CD14-positive monocyte (primary cell): ENCODE measurements at regions not wholly inside any gene's neighbourhood (a gene's known extent, or its start where the extent isn't known, plus 50 kb on each side); places are given as distances from the start of the nearest gene placed in this dataset.

Experiments
- DNase-seq, 3 donors: peaks; one replicate each; pipeline ENCODE4 v3.0.0-alpha.2; 2011 to 2022
- H2AFZ ChIP-seq: 2 replicates; pipeline ENCODE4 v1.6.0; 2012; ENCODE audit warnings: mild to moderate bottlenecking, low read depth, low read length, inconsistent platforms; ENCODE audit not compliant: insufficient read depth, poor library complexity, severe bottlenecking
- H3K27ac ChIP-seq, 2 donors: 1 replicate in 1 of 2; 2 replicates in 1 of 2; pipeline ENCODE4 v1.5.1; 2012 to 2013; ENCODE audit warnings: low read length in 2 of 2, control low read depth in 1 of 2, inconsistent platforms in 1 of 2, low read depth in 1 of 2, mild to moderate bottlenecking in 1 of 2
- H3K27me3 ChIP-seq, 2 donors: one replicate each; pipeline versions ENCODE4 v1.6.0 to v1.6.1; 2011 to 2013; ENCODE audit warnings: low read length in 2 of 2; ENCODE audit not compliant: control insufficient read depth in 2 of 2, insufficient read depth in 2 of 2
- H3K36me3 ChIP-seq, 2 donors: replicated peaks in 1 of 2; 1 replicate in 1 of 2; 2 replicates in 1 of 2; pipeline versions ENCODE4 v1.5.1 to v1.6.1; 2012 to 2013; ENCODE audit warnings: low read length in 2 of 2, control low read depth in 1 of 2, inconsistent platforms in 1 of 2, mild to moderate bottlenecking in 1 of 2; ENCODE audit not compliant: insufficient read depth in 2 of 2, control insufficient read depth in 1 of 2
- H3K4me1 ChIP-seq, 2 donors: 1 replicate in 1 of 2; 2 replicates in 1 of 2; pipeline versions ENCODE4 v1.5.1 to v1.6.1; 2012 to 2013; ENCODE audit warnings: low read length in 2 of 2, control low read depth in 1 of 2, inconsistent platforms in 1 of 2, mild to moderate bottlenecking in 1 of 2, moderate library complexity in 1 of 2; ENCODE audit not compliant: insufficient read depth in 2 of 2, control insufficient read depth in 1 of 2
- H3K4me2 ChIP-seq: replicated peaks from 2 replicates; pipeline ENCODE3; 2012; ENCODE audit warnings: low read length, moderate library complexity, mild to moderate bottlenecking; ENCODE audit not compliant: poor library complexity, severe bottlenecking; ENCODE audit errors: extremely low read depth
- H3K4me3 ChIP-seq, 3 experiments: fragments of 200-600 bp in 1 of 3; sonication (generic) in 1 of 3; replicated peaks in 1 of 3; 1 replicate in 2 of 3; 2 replicates in 1 of 3; pipeline ENCODE4 v1.5.1; 2011 to 2013; ENCODE audit warnings: low read length in 3 of 3, mild to moderate bottlenecking in 3 of 3, control low read depth in 2 of 3, low read depth in 2 of 3, inconsistent platforms in 1 of 3, moderate library complexity in 1 of 3
- H3K79me2 ChIP-seq: 2 replicates; pipeline ENCODE4 v1.6.0; 2012; ENCODE audit warnings: mild to moderate bottlenecking, control low read depth, inconsistent platforms, low read length, moderate library complexity; ENCODE audit not compliant: insufficient read depth
- H3K9ac ChIP-seq: 2 replicates; pipeline ENCODE4 v1.6.0; 2017; ENCODE audit warnings: low read length, mild to moderate bottlenecking; ENCODE audit not compliant: insufficient read depth, poor library complexity, severe bottlenecking
- H3K9me3 ChIP-seq, 2 donors: replicated peaks in 1 of 2; 1 replicate in 1 of 2; 2 replicates in 1 of 2; pipeline versions ENCODE4 v1.5.1 to v1.6.1; 2012 to 2013; ENCODE audit warnings: low read length in 2 of 2, control low read depth in 1 of 2; ENCODE audit not compliant: control insufficient read depth in 1 of 2, insufficient read depth in 1 of 2
- H4K20me1 ChIP-seq: 2 replicates; pipeline ENCODE4 v1.6.0; 2012; ENCODE audit warnings: mild to moderate bottlenecking, low read length, control low read depth, moderate library complexity; ENCODE audit not compliant: insufficient read depth
- H3K27ac Mint-ChIP-seq, 7 donors: one replicate each; pipeline ENCODE4 v1.8.0; 2020; ENCODE audit warnings: mild to moderate bottlenecking in 7 of 7, mixed read lengths in 7 of 7, moderate library complexity in 6 of 7, inconsistent platforms in 2 of 7
- H3K27me3 Mint-ChIP-seq, 3 donors: one replicate each; pipeline ENCODE4 v1.8.0; 2021 to 2022; ENCODE audit warnings: low read depth in 3 of 3, mild to moderate bottlenecking in 3 of 3, mixed read lengths in 3 of 3, moderate library complexity in 3 of 3, inconsistent platforms in 1 of 3
- H3K36me3 Mint-ChIP-seq, 2 donors: one replicate each; pipeline ENCODE4 v1.8.0; 2020; ENCODE audit warnings: mixed read lengths in 2 of 2, inconsistent platforms in 1 of 2, mild to moderate bottlenecking in 1 of 2
- H3K4me1 Mint-ChIP-seq: one replicate; pipeline ENCODE4 v1.8.0; 2020; ENCODE audit warnings: mild to moderate bottlenecking, mixed read lengths
- H3K4me3 Mint-ChIP-seq, 2 donors: one replicate each; pipeline ENCODE4 v1.8.0; 2020; ENCODE audit warnings: mild to moderate bottlenecking in 2 of 2, mixed read lengths in 2 of 2, moderate library complexity in 1 of 2
- H3K9me3 Mint-ChIP-seq, 7 donors: one replicate each; pipeline ENCODE4 v1.8.0; 2020 to 2022; ENCODE audit warnings: mixed read lengths in 7 of 7, mild to moderate bottlenecking in 6 of 7, moderate library complexity in 6 of 7, inconsistent platforms in 2 of 7
- CTCF ChIP-seq: fragments of 200-600 bp; IDR thresholded peaks from one replicate; pipeline ENCODE4 v1.8.0; 2022; ENCODE audit warnings: antibody characterized with exemption, mild to moderate bottlenecking
- WGBS: methylation state at CpG from one replicate; pipeline ENCODE4 v1.1.5; 2013; ENCODE audit warnings: missing lambda C conversion rate; ENCODE audit not compliant: insufficient coverage; 5-methylcytosine and 5-hydroxymethylcytosine counted together
- intact Hi-C, 2 donors: fragments of 100-400 bp; cut with micrococcal nuclease; formaldehyde crosslinking; loops; one replicate each; pipeline versions ENCODE4 v1.15.0 to v1.15.1; 2023

GRCh38 chr3:130263708-130264107 lies 81.8 kb upstream of the COL6A5 start:
- DNase-seq: no peak
- Histone ChIP-seq H2AFZ (no peak overlapping the region), H3K36me3 (no peaks in the 10 kb centered on the region), H3K9ac (no peak overlapping the region), H4K20me1 (no peaks in the 10 kb centered on the region), H3K9me3 (no peaks in the 10 kb centered on the region), H3K4me3 (no peak overlapping the region), H3K4me2 (no peak overlapping the region), H3K27me3 (no peaks in the 10 kb centered on the region), H3K27ac (no peak overlapping the region), H3K79me2 (no peaks in the 10 kb centered on the region), H3K4me1 (no peaks in the 10 kb centered on the region)
- H3K9me3 Mint-ChIP-seq: peaks cover 0 to 2% (median 0%) of the 10 kb centered on the region in 7 donors
- no peaks in the 10 kb centered on the region for H3K36me3 Mint-ChIP-seq
- 98% methylated on average over 20 of the region's 25 CpGs for WGBS
- no peak overlapping the region for H3K4me3 Mint-ChIP-seq
- H3K27me3 Mint-ChIP-seq: peaks cover 0 to under 1% (median 0%) of the 10 kb centered on the region in 3 donors
- intact Hi-C loops: no loop called here
- TF ChIP-seq CTCF: no peak
- H3K27ac Mint-ChIP-seq: no peak overlapping the region
- no peaks in the 10 kb centered on the region for H3K4me1 Mint-ChIP-seq

- Histone ChIP-seq H4K20me1 (no peaks in the 10 kb centered on the region), H3K27me3 (no peaks in the 10 kb centered on the region), H3K4me2 (no peak overlapping the region), H3K4me3 (no peak overlapping the region), H3K9me3 (no peaks in the 10 kb centered on the region), H3K36me3 (no peaks in the 10 kb centered on the region), H3K27ac (no peak overlapping the region), H3K79me2 (no peaks in the 10 kb centered on the region), H3K4me1 (no peaks in the 10 kb centered on the region), H2AFZ (no peak overlapping the region), H3K9ac (no peak overlapping the region)
- Mint-ChIP-seq H3K36me3 (no peaks in the 10 kb centered on the region), H3K27me3 (peaks cover 0 to 2% (median 2%) of the 10 kb centered on the region in 3 donors), H3K4me3 (no peak overlapping the region), H3K9me3 (peaks cover 0 to 2% (median 0%) of the 10 kb centered on the region in 7 donors), H3K4me1 (no peaks in the 10 kb centered on the region), H3K27ac (no peak overlapping the region)
- TF ChIP-seq CTCF: no peak
- intact Hi-C loops: no loop called here
- no peak for DNase-seq
Observed at GRCh38 chr3:130266817-130267216, 78.7 kb upstream of the COL6A5 start.
